PC-3 (cell line): ENCODE measurements at regions not wholly inside any gene's neighbourhood (a gene's known extent, or its start where the extent isn't known, plus 50 kb on each side); places are given as distances from the start of the nearest gene placed in this dataset.
A peak's percentile ranks its signal among the peaks of the same experiment; 100 is the strongest.

Experiments
- ATAC-seq: fragments of 200-7000 bp; cut with Tn5 transposase; 2 replicates; pipeline ENCODE4 v1.9.1; 2020; ENCODE audit warnings: mild to moderate bottlenecking, moderate library complexity
- BruUV-seq: library from RNA; stranded (reverse); fragments of 400-500 nt; replicated peaks from 2 replicates; lab custom pipeline; 2021; lab: Mats Ljungman, UMichigan
- CTCF ChIA-PET: fragments of 300-600 bp; sonication (Branson Sonifier 250); formaldehyde crosslinking; loops from one replicate; lab custom pipeline; 2022; ENCODE audit warnings: antibody characterized with exemption; lab: Charles Lee
- POLR2A ChIA-PET: fragments of 300-600 bp; sonication (Branson Sonifier 250); formaldehyde crosslinking; loops from one replicate; lab custom pipeline; 2022; ENCODE audit warnings: antibody characterized with exemption; ENCODE audit not compliant: unreplicated experiment; lab: Charles Lee
- DNase-seq: peaks from one replicate; pipeline ENCODE4 v3.0.0-alpha.2; 2015
- H2AFZ ChIP-seq: fragments of 300-600 bp; sonication (generic); 2 replicates; pipeline ENCODE4 v1.6.0; 2016; ENCODE audit warnings: antibody characterized with exemption, low read length
- H3F3A ChIP-seq: fragments of 300-600 bp; sonication (generic); one replicate; pipeline ENCODE4 v1.6.0; 2017; ENCODE audit warnings: antibody characterized with exemption, low read length, control low read depth, mild to moderate bottlenecking; ENCODE audit not compliant: unreplicated experiment
- H3K27ac ChIP-seq: fragments of 300-600 bp; sonication (generic); 2 replicates; pipeline ENCODE4 v1.5.1; 2016; ENCODE audit warnings: mild to moderate bottlenecking, low read length
- H3K27me3 ChIP-seq: fragments of 300-600 bp; sonication (generic); 2 replicates; pipeline ENCODE4 v1.6.1; 2016; ENCODE audit warnings: low read length, mixed read lengths
- H3K36me3 ChIP-seq: fragments of 300-600 bp; sonication (generic); 2 replicates; pipeline ENCODE4 v1.6.1; 2016; ENCODE audit warnings: low read depth, mixed run types, low read length, mixed read lengths
- H3K4me1 ChIP-seq: fragments of 300-600 bp; sonication (generic); 2 replicates; pipeline ENCODE4 v1.5.1; 2016; ENCODE audit warnings: low read length; ENCODE audit not compliant: insufficient read depth
- H3K4me2 ChIP-seq: fragments of 300-600 bp; sonication (generic); 2 replicates; pipeline ENCODE4 v1.6.0; 2016; ENCODE audit warnings: low read length
- H3K4me3 ChIP-seq: fragments of 300-600 bp; sonication (generic); 2 replicates; pipeline ENCODE4 v1.5.1; 2016; ENCODE audit warnings: mild to moderate bottlenecking, low read length, mixed read lengths
- H3K79me2 ChIP-seq: fragments of 300-600 bp; sonication (generic); 2 replicates; pipeline ENCODE4 v1.6.1; 2017; ENCODE audit warnings: low read length, mixed read lengths
- H3K9ac ChIP-seq: fragments of 300-600 bp; sonication (generic); 2 replicates; pipeline ENCODE4 v1.6.0; 2016; ENCODE audit warnings: mild to moderate bottlenecking, low read length
- H3K9me2 ChIP-seq: fragments of 300-600 bp; sonication (generic); replicated peaks from 2 replicates; pipeline ENCODE4 v1.6.1; 2016; ENCODE audit warnings: mixed run types, low read length, mixed read lengths
- H3K9me3 ChIP-seq: fragments of 300-600 bp; sonication (generic); 2 replicates; pipeline ENCODE4 v1.6.1; 2016; ENCODE audit warnings: low read length, mixed read lengths
- H4K20me1 ChIP-seq: fragments of 300-600 bp; sonication (generic); 2 replicates; pipeline ENCODE4 v1.6.1; 2016; ENCODE audit warnings: low read length, mixed read lengths
- CTCF ChIP-seq: fragments of 300-600 bp; sonication (generic); conservative IDR thresholded peaks from 2 replicates; pipeline ENCODE4 v1.5.1; 2017; ENCODE audit warnings: antibody characterized with exemption, low read depth, mild to moderate bottlenecking, low read length
- EZH2 ChIP-seq: fragments of 300-600 bp; sonication (generic); IDR thresholded peaks from one replicate; pipeline ENCODE4 v1.6.1; 2017; ENCODE audit warnings: antibody characterized with exemption, mild to moderate bottlenecking, low read length; ENCODE audit not compliant: unreplicated experiment
- EZH2phosphoT487 ChIP-seq: fragments of 300-600 bp; sonication (generic); IDR thresholded peaks from 2 replicates; pipeline ENCODE4 v1.6.1; 2018; ENCODE audit warnings: mild to moderate bottlenecking, antibody characterized with exemption, low read length, borderline replicate concordance
- intact Hi-C: fragments of 100-400 bp; cut with micrococcal nuclease; formaldehyde crosslinking; loops from 2 replicates; pipeline ENCODE4 v1.9.0; 2023

GRCh38 chr4:166594326-166594946, 639.9 kb downstream of the SPOCK3 start:
- H3K36me3 ChIP-seq, result no peaks in the 10 kb centered on the region
- no peak for TF ChIP-seq EZH2
- TF ChIP-seq CTCF, result peak; percentile 82
- no peak for TF ChIP-seq EZH2phosphoT487
- no peaks in the 10 kb centered on the region for H3K27me3 ChIP-seq
- ChIA-PET CTCF (interaction anchor here (0.6 to 1.8 kb wide), 3 partner anchors 280 to 429 kb away, joined by 4 to 7 read pairs (median 4); no protein-coding TSS in a partner anchor), POLR2A (no interaction called here)
- H3F3A ChIP-seq, result no peaks in the 10 kb centered on the region
- intact Hi-C loops, result loop anchor here (1.0 to 5.0 kb wide), 4 partner anchors 342 to 1102 kb away; no protein-coding TSS in a partner anchor
- DNase-seq (peak; percentile 78), ATAC-seq (peak; percentile 95)
- no peak overlapping the region for H3K4me3 ChIP-seq
- H2AFZ ChIP-seq, result peak overlapping the region; percentile 43; the same call in 1 of the 2 replicates
- H3K9me3 ChIP-seq, result no peaks in the 10 kb centered on the region
- H3K27ac ChIP-seq, result no peak overlapping the region
- no TSS peak for BruUV-seq
- no peak overlapping the region for H3K4me2 ChIP-seq
- H3K4me1 ChIP-seq, result no peaks in the 10 kb centered on the region
- no peaks in the 10 kb centered on the region for H4K20me1 ChIP-seq
- H3K9ac ChIP-seq, result no peak overlapping the region
- no peaks in the 10 kb centered on the region for H3K79me2 ChIP-seq
- H3K9me2 ChIP-seq, result no peaks in the 10 kb centered on the region

GRCh38 chr4:166600264-166600663, 634.0 kb downstream of the SPOCK3 start:
- H3F3A ChIP-seq, result no peaks in the 10 kb centered on the region
- no peaks in the 10 kb centered on the region for H3K4me1 ChIP-seq
- no peaks in the 10 kb centered on the region for H3K9me2 ChIP-seq
- no peak overlapping the region for H3K4me3 ChIP-seq
- no peaks in the 10 kb centered on the region for H3K79me2 ChIP-seq
- TF ChIP-seq EZH2phosphoT487 (no peak), EZH2 (no peak), CTCF (no peak)
- H2AFZ ChIP-seq, result no peak overlapping the region
- no peaks in the 10 kb centered on the region for H3K27me3 ChIP-seq
- ATAC-seq, result no peak
- BruUV-seq, result no TSS peak
- H3K36me3 ChIP-seq, result no peaks in the 10 kb centered on the region
- no peaks in the 10 kb centered on the region for H3K9me3 ChIP-seq
- no peaks in the 10 kb centered on the region for H4K20me1 ChIP-seq
- no peak overlapping the region for H3K4me2 ChIP-seq
- ChIA-PET POLR2A (no interaction called here), CTCF (no interaction called here)
- H3K27ac ChIP-seq, result no peak overlapping the region
- no peak for DNase-seq
- H3K9ac ChIP-seq, result no peak overlapping the region
- intact Hi-C loops, result no loop called here

GRCh38 chr4:166602068-166602467, 632.2 kb downstream of the SPOCK3 start:
- no peaks in the 10 kb centered on the region for H3K27me3 ChIP-seq
- no peak for ATAC-seq
- no peak overlapping the region for H3K4me3 ChIP-seq
- H4K20me1 ChIP-seq, result no peaks in the 10 kb centered on the region
- ChIA-PET CTCF (no interaction called here), POLR2A (no interaction called here)
- no peak for DNase-seq
- no peaks in the 10 kb centered on the region for H3K79me2 ChIP-seq
- no peak for TF ChIP-seq EZH2
- no peak for TF ChIP-seq CTCF
- TF ChIP-seq EZH2phosphoT487, result no peak
- H3K4me2 ChIP-seq, result no peak overlapping the region
- H3K9me2 ChIP-seq, result no peaks in the 10 kb centered on the region
- no peak overlapping the region for H2AFZ ChIP-seq
- no peaks in the 10 kb centered on the region for H3K4me1 ChIP-seq
- no peak overlapping the region for H3K27ac ChIP-seq
- intact Hi-C loops, result no loop called here
- no peaks in the 10 kb centered on the region for H3K36me3 ChIP-seq
- H3K9ac ChIP-seq, result no peak overlapping the region
- no TSS peak for BruUV-seq
- no peaks in the 10 kb centered on the region for H3F3A ChIP-seq
- no peaks in the 10 kb centered on the region for H3K9me3 ChIP-seq
